GM21737 (cell line): ENCODE measurements at regions not wholly inside any gene's neighbourhood (a gene's known extent, or its start where the extent isn't known, plus 50 kb on each side); places are given as distances from the start of the nearest gene placed in this dataset.

ENCODE experiments used
- ATAC-seq: cut with Tn5 transposase; IDR thresholded peaks from one replicate; pipeline ENCODE4 v1.9.1; 2021; ENCODE audit warnings: mild to moderate bottlenecking, moderate library complexity; ENCODE audit not compliant: unreplicated experiment

DNA sequence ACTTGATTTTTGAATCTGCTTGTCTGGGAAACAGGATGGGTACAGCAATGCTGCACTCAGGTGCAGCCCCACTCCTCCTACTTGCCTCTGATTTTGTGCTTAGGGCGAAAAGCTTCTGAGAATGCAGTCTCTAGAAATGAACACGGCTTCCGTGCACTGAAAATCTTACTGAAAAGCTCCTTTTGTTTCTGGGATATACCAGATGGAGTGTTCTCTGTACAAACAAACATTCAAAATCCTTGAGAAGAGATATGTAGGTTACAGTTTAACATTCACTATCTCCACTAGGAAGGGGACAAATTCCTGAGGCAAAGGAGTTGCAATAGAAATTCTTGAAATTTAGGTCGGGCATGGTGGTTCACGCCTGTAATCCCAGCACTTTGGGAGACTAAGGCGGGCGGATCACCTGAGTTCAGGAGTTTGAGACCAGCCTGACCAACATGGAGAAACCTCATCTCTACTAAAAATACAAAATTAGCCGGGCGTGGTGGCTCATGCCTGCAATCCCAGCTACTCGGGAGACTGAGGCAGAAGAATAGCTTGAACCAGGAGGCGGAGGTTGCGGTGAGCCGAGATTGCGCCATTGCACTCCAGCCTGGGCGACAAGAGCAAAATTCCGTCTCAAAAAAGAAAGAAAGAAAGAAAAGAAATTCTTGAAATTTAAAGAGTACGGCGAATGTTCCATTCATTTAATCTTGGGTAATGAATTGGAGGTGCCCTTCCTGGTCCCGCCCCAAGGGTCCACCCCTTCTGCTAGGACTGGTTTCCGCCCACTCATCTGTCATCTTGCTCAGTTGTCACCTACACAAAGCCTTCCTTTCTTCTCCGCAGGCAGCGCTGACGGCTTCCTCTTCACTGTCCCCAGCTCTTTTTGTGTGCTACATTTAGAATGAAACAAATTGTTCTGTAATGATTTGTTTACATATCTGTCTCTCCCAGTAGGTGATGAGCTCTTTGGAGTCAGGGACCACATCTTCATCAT lies 92.4 kb downstream of the SOCS6 start:
- no peak for ATAC-seq
